ENCODE measurements at regions not wholly inside any gene's neighbourhood (a gene's known extent, or its start where the extent isn't known, plus 50 kb on each side); places are given as distances from the start of the nearest gene placed in this dataset.

GRCh38 chr3:162200836-162201235 is 704.2 kb downstream of the OTOL1 start:
- Histone ChIP-seq H3K4ac (ENCODE audit: low read depth, low read length) (no peak overlapping the region), H3K79me1 (ENCODE audit: low read length) (no peaks in the 10 kb centered on the region), H2BK15ac (replicated peaks; ENCODE audit: low read depth) (no peak overlapping the region)

GRCh38 chr3:162206648-162207047 is 710.0 kb downstream of the OTOL1 start:
- Histone ChIP-seq H3K9ac (ENCODE audit: low read length) (no peak overlapping the region), H2AK5ac (ENCODE audit: low read length) (no peak overlapping the region), H3K56ac (ENCODE audit: low read length) (no peak overlapping the region), H3K23ac (ENCODE audit: low read length) (no peak overlapping the region), H2BK5ac (ENCODE audit: low read length) (no peak overlapping the region), H3K36me3 (ENCODE audit: control insufficient read depth, insufficient read depth, low read length) (no peaks in the 10 kb centered on the region), H3K18ac (ENCODE audit: low read length) (no peak overlapping the region), H3K4me1 (ENCODE audit: control insufficient read depth, low read depth, low read length) (no peaks in the 10 kb centered on the region), H3K79me2 (ENCODE audit: control insufficient read depth, insufficient read depth, low read length) (no peaks in the 10 kb centered on the region), H3K27ac (ENCODE audit: low read depth, low read length) (no peak overlapping the region), H3K4me2 (ENCODE audit: low read length) (no peak overlapping the region), H3K27me3 (ENCODE audit: insufficient read depth, low read length, poor library complexity) (no peaks in the 10 kb centered on the region), H2BK120ac (ENCODE audit: low read depth, low read length) (no peak overlapping the region), H4K8ac (ENCODE audit: low read depth, low read length) (no peak overlapping the region), H3K4ac (ENCODE audit: low read depth, low read length) (no peak overlapping the region), H3K4me3 (ENCODE audit: low read length) (no peak overlapping the region), H3K79me1 (ENCODE audit: low read length) (no peaks in the 10 kb centered on the region), H4K5ac (ENCODE audit: low read length) (no peak overlapping the region), H2BK15ac (replicated peaks; ENCODE audit: low read depth) (no peak overlapping the region)
- no CpG with 5 or more reads among the region's 1 CpG for WGBS (ENCODE audit: extremely low coverage, insufficient coverage, low lambda C conversion rate)
- DNase-seq: no peak

More at GRCh38 chr3:162200836-162201235, 704.2 kb downstream of the OTOL1 start:
- no peak overlapping the region for H4K5ac ChIP-seq (ENCODE audit: low read length)
- H2BK5ac ChIP-seq (ENCODE audit: low read length): no peak overlapping the region
- no peaks in the 10 kb centered on the region for H3K79me2 ChIP-seq (ENCODE audit: control insufficient read depth, insufficient read depth, low read length)
- no CpG with 5 or more reads among the region's 7 CpGs for WGBS (ENCODE audit: extremely low coverage, insufficient coverage, low lambda C conversion rate)
- no peak overlapping the region for H3K56ac ChIP-seq (ENCODE audit: low read length)
- no peaks in the 10 kb centered on the region for H3K4me1 ChIP-seq (ENCODE audit: control insufficient read depth, low read depth, low read length)
- no peaks in the 10 kb centered on the region for H3K27me3 ChIP-seq (ENCODE audit: insufficient read depth, low read length, poor library complexity)
- H4K8ac ChIP-seq (ENCODE audit: low read depth, low read length): no peak overlapping the region
- no peak overlapping the region for H3K23ac ChIP-seq (ENCODE audit: low read length)
- H3K18ac ChIP-seq (ENCODE audit: low read length): no peak overlapping the region
- H2BK120ac ChIP-seq (ENCODE audit: low read depth, low read length): no peak overlapping the region
- no peak overlapping the region for H2AK5ac ChIP-seq (ENCODE audit: low read length)
- H3K27ac ChIP-seq (ENCODE audit: low read depth, low read length): no peak overlapping the region
- no peak overlapping the region for H3K4me3 ChIP-seq (ENCODE audit: low read length)
- H3K4me2 ChIP-seq (ENCODE audit: low read length): no peak overlapping the region
- peak; percentile 19 for DNase-seq
- H3K9ac ChIP-seq (ENCODE audit: low read length): no peak overlapping the region
- H3K36me3 ChIP-seq (ENCODE audit: control insufficient read depth, insufficient read depth, low read length): no peaks in the 10 kb centered on the region

- H3K4ac ChIP-seq (ENCODE audit: low read depth, low read length): no peak overlapping the region
- H2BK5ac ChIP-seq (ENCODE audit: low read length): no peak overlapping the region
- H3K79me1 ChIP-seq (ENCODE audit: low read length): no peaks in the 10 kb centered on the region
- H4K5ac ChIP-seq (ENCODE audit: low read length): no peak overlapping the region
- no peak overlapping the region for H4K8ac ChIP-seq (ENCODE audit: low read depth, low read length)
- H3K36me3 ChIP-seq (ENCODE audit: control insufficient read depth, insufficient read depth, low read length): no peaks in the 10 kb centered on the region
- no peak overlapping the region for H3K9ac ChIP-seq (ENCODE audit: low read length)
- H2AK5ac ChIP-seq (ENCODE audit: low read length): no peak overlapping the region
- H3K27ac ChIP-seq (ENCODE audit: low read depth, low read length): no peak overlapping the region
- H3K79me2 ChIP-seq (ENCODE audit: control insufficient read depth, insufficient read depth, low read length): no peaks in the 10 kb centered on the region
- no peak overlapping the region for H3K4me3 ChIP-seq (ENCODE audit: low read length)
- H3K56ac ChIP-seq (ENCODE audit: low read length): no peak overlapping the region
- no peaks in the 10 kb centered on the region for H3K4me1 ChIP-seq (ENCODE audit: control insufficient read depth, low read depth, low read length)
- no peak overlapping the region for H3K23ac ChIP-seq (ENCODE audit: low read length)
- no peak overlapping the region for H3K4me2 ChIP-seq (ENCODE audit: low read length)
- no peak for DNase-seq
- H3K27me3 ChIP-seq (ENCODE audit: insufficient read depth, low read length, poor library complexity): no peaks in the 10 kb centered on the region
- H3K18ac ChIP-seq (ENCODE audit: low read length): no peak overlapping the region
- no peak overlapping the region for H2BK15ac ChIP-seq (replicated peaks; ENCODE audit: low read depth)
- no peak overlapping the region for H2BK120ac ChIP-seq (ENCODE audit: low read depth, low read length)
Measured at GRCh38 chr3:162211470-162211869, 714.9 kb downstream of the OTOL1 start.

- no peaks in the 10 kb centered on the region for H3K79me1 ChIP-seq (ENCODE audit: low read length)
- H3K4me3 ChIP-seq (ENCODE audit: low read length): no peak overlapping the region
- no peak for DNase-seq
- no peak overlapping the region for H2BK15ac ChIP-seq (replicated peaks; ENCODE audit: low read depth)
- no peak overlapping the region for H3K56ac ChIP-seq (ENCODE audit: low read length)
- H3K79me2 ChIP-seq (ENCODE audit: control insufficient read depth, insufficient read depth, low read length): no peaks in the 10 kb centered on the region
- H3K27ac ChIP-seq (ENCODE audit: low read depth, low read length): no peak overlapping the region
- H3K4me1 ChIP-seq (ENCODE audit: control insufficient read depth, low read depth, low read length): no peaks in the 10 kb centered on the region
- no peak overlapping the region for H3K23ac ChIP-seq (ENCODE audit: low read length)
- no CpG with 5 or more reads among the region's 2 CpGs for WGBS (ENCODE audit: extremely low coverage, insufficient coverage, low lambda C conversion rate)
- no peak overlapping the region for H2BK5ac ChIP-seq (ENCODE audit: low read length)
- no peak overlapping the region for H3K4ac ChIP-seq (ENCODE audit: low read depth, low read length)
- H3K9ac ChIP-seq (ENCODE audit: low read length): no peak overlapping the region
- H4K5ac ChIP-seq (ENCODE audit: low read length): no peak overlapping the region
- no peak overlapping the region for H2BK120ac ChIP-seq (ENCODE audit: low read depth, low read length)
- H3K18ac ChIP-seq (ENCODE audit: low read length): no peak overlapping the region
- no peaks in the 10 kb centered on the region for H3K27me3 ChIP-seq (ENCODE audit: insufficient read depth, low read length, poor library complexity)
- no peak overlapping the region for H4K8ac ChIP-seq (ENCODE audit: low read depth, low read length)
- H2AK5ac ChIP-seq (ENCODE audit: low read length): no peak overlapping the region
- H3K4me2 ChIP-seq (ENCODE audit: low read length): no peak overlapping the region
- H3K36me3 ChIP-seq (ENCODE audit: control insufficient read depth, insufficient read depth, low read length): no peaks in the 10 kb centered on the region
Measured at GRCh38 chr3:162213196-162213595, 716.6 kb downstream of the OTOL1 start.

GRCh38 chr3:162213956-162214355 is 717.3 kb downstream of the OTOL1 start:
- Histone ChIP-seq H3K4ac (ENCODE audit: low read depth, low read length) (no peak overlapping the region), H3K23ac (ENCODE audit: low read length) (no peak overlapping the region), H2BK5ac (ENCODE audit: low read length) (no peak overlapping the region), H3K79me2 (ENCODE audit: control insufficient read depth, insufficient read depth, low read length) (no peaks in the 10 kb centered on the region), H2BK15ac (replicated peaks; ENCODE audit: low read depth) (no peak overlapping the region), H2BK120ac (ENCODE audit: low read depth, low read length) (no peak overlapping the region), H3K56ac (ENCODE audit: low read length) (no peak overlapping the region), H3K36me3 (ENCODE audit: control insufficient read depth, insufficient read depth, low read length) (no peaks in the 10 kb centered on the region), H4K5ac (ENCODE audit: low read length) (no peak overlapping the region), H3K18ac (ENCODE audit: low read length) (no peak overlapping the region), H3K4me3 (ENCODE audit: low read length) (no peak overlapping the region), H3K4me1 (ENCODE audit: control insufficient read depth, low read depth, low read length) (no peaks in the 10 kb centered on the region), H4K8ac (ENCODE audit: low read depth, low read length) (no peak overlapping the region), H3K27ac (ENCODE audit: low read depth, low read length) (no peak overlapping the region), H3K4me2 (ENCODE audit: low read length) (no peak overlapping the region), H3K9ac (ENCODE audit: low read length) (no peak overlapping the region), H2AK5ac (ENCODE audit: low read length) (no peak overlapping the region), H3K79me1 (ENCODE audit: low read length) (no peaks in the 10 kb centered on the region), H3K27me3 (ENCODE audit: insufficient read depth, low read length, poor library complexity) (no peaks in the 10 kb centered on the region)
- WGBS (ENCODE audit: extremely low coverage, insufficient coverage, low lambda C conversion rate): no CpG with 5 or more reads among the region's 3 CpGs
- no peak for DNase-seq

GRCh38 chr3:162217647-162218046 is 721.0 kb downstream of the OTOL1 start:
- Histone ChIP-seq H2AK5ac (ENCODE audit: low read length) (no peak overlapping the region), H2BK5ac (ENCODE audit: low read length) (no peak overlapping the region), H2BK120ac (ENCODE audit: low read depth, low read length) (no peak overlapping the region), H2BK15ac (replicated peaks; ENCODE audit: low read depth) (no peak overlapping the region), H3K27ac (ENCODE audit: low read depth, low read length) (no peak overlapping the region), H4K8ac (ENCODE audit: low read depth, low read length) (no peak overlapping the region), H4K5ac (ENCODE audit: low read length) (no peak overlapping the region), H3K79me1 (ENCODE audit: low read length) (no peaks in the 10 kb centered on the region), H3K4ac (ENCODE audit: low read depth, low read length) (no peak overlapping the region), H3K4me1 (ENCODE audit: control insufficient read depth, low read depth, low read length) (no peaks in the 10 kb centered on the region), H3K27me3 (ENCODE audit: insufficient read depth, low read length, poor library complexity) (no peaks in the 10 kb centered on the region), H3K4me3 (ENCODE audit: low read length) (no peak overlapping the region), H3K9ac (ENCODE audit: low read length) (no peak overlapping the region), H3K18ac (ENCODE audit: low read length) (no peak overlapping the region), H3K23ac (ENCODE audit: low read length) (no peak overlapping the region), H3K36me3 (ENCODE audit: control insufficient read depth, insufficient read depth, low read length) (no peaks in the 10 kb centered on the region), H3K79me2 (ENCODE audit: control insufficient read depth, insufficient read depth, low read length) (no peaks in the 10 kb centered on the region), H3K4me2 (ENCODE audit: low read length) (no peak overlapping the region), H3K56ac (ENCODE audit: low read length) (no peak overlapping the region)
- no peak for DNase-seq
- no CpG with 5 or more reads among the region's 1 CpG for WGBS (ENCODE audit: extremely low coverage, insufficient coverage, low lambda C conversion rate)
